GM19467 (cell line): ENCODE measurements at regions not wholly inside any gene's neighbourhood (a gene's known extent, or its start where the extent isn't known, plus 50 kb on each side); places are given as distances from the start of the nearest gene placed in this dataset.
"Not testable (repeated sequence)": the region's sequence is repeated elsewhere in the genome, so short reads cannot be mapped to it uniquely, and the experiment has no call there.

Experiments used
- ATAC-seq: cut with Tn5 transposase; IDR thresholded peaks from one replicate; pipeline ENCODE4 v1.9.1; 2021; ENCODE audit warnings: mild to moderate bottlenecking, moderate library complexity; ENCODE audit not compliant: unreplicated experiment

- no peak for ATAC-seq
Observed at GRCh38 chr5:86337667-86338460, 279.9 kb upstream of the COX7C start.

- ATAC-seq: no peak
Observed at GRCh38 chr5:86354664-86355063, 263.1 kb upstream of the COX7C start.

- no peak for ATAC-seq
Observed at GRCh38 chr5:86360801-86361200, 256.9 kb upstream of the COX7C start.

GRCh38 chr5:86371061-86371460, 246.7 kb upstream of the COX7C start:
- no peak for ATAC-seq

GRCh38 chr5:86374611-86375010, 243.1 kb upstream of the COX7C start:
- no peak for ATAC-seq

GRCh38 chr5:86376214-86376613, 241.5 kb upstream of the COX7C start:
- ATAC-seq: no peak

GRCh38 chr5:86403190-86403589, 214.6 kb upstream of the COX7C start:
- no peak for ATAC-seq

GRCh38 chr5:86404256-86404655, 213.5 kb upstream of the COX7C start:
- no peak for ATAC-seq

GRCh38 chr5:86407711-86408110, 210.0 kb upstream of the COX7C start:
- ATAC-seq: no peak

GRCh38 chr5:86411596-86411995, 206.1 kb upstream of the COX7C start:
- ATAC-seq: no peak

GRCh38 chr5:86427158-86427557, 190.6 kb upstream of the COX7C start:
- no peak for ATAC-seq

GRCh38 chr5:86439593-86440110, 178.1 kb upstream of the COX7C start:
- no peak for ATAC-seq

GRCh38 chr5:86442036-86442745, 175.6 kb upstream of the COX7C start:
- no peak for ATAC-seq

- no peak for ATAC-seq
Observed at GRCh38 chr5:86447362-86447761, 170.4 kb upstream of the COX7C start.

- no peak for ATAC-seq
Observed at GRCh38 chr5:86452251-86452650, 165.5 kb upstream of the COX7C start.

- ATAC-seq: no peak
Observed at GRCh38 chr5:86460519-86460918, 157.2 kb upstream of the COX7C start.

GRCh38 chr5:86461169-86461956, 156.4 kb upstream of the COX7C start:
- no peak for ATAC-seq

GRCh38 chr5:86463339-86463738, 154.4 kb upstream of the COX7C start:
- ATAC-seq: no peak

- no peak for ATAC-seq
Observed at GRCh38 chr5:86465052-86465838, 152.5 kb upstream of the COX7C start.

GRCh38 chr5:86466721-86467120, 151.0 kb upstream of the COX7C start:
- ATAC-seq: not testable (repeated sequence)

- ATAC-seq: no peak
Observed at GRCh38 chr5:86482008-86482407, 135.7 kb upstream of the COX7C start.
